ENCODE measurements at regions not wholly inside any gene's neighbourhood (a gene's known extent, or its start where the extent isn't known, plus 50 kb on each side); places are given as distances from the start of the nearest gene placed in this dataset.
"Not testable (repeated sequence)": the region's sequence is repeated elsewhere in the genome, so short reads cannot be mapped to it uniquely, and the experiment has no call there.

DNA sequence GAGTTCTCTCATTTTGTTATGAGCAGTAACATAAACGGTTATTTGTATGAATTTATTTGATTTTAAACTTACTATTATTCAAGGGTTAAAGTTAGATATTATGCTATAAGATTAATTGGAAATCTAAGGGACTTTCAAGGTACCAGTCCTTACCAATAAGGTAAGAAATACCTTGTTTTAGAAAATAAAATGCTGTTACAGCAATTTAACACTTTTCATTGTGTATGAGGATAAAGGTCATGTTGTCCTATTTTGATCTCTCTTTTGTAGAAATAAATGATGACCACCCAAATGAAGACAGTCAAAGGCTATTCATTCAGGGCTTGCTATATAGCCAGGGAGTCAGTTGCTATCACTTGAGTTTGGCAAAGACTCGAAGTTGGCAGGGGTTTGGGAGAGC, 1185.9 kb upstream of the GOT2 start:
- DNase-seq: no peak

DNA sequence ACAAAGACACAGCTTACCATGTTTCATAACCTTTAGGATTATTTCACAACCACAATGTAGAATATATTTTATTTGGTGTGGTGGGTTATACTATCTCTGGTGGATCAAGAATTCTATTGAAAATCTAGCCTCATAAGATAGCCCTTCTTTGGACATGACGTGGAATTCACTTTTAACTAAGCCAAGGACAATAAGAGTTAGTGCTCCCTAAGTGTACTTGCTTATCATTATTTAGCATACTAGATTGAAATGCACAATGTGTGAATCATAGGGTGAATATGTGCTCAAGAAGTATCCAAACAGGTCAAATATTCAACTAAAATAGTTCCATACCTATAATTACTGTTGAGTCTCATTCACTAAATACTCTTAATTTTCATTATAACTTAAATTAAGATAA, 1179.5 kb upstream of the GOT2 start:
- no peak for DNase-seq

DNA sequence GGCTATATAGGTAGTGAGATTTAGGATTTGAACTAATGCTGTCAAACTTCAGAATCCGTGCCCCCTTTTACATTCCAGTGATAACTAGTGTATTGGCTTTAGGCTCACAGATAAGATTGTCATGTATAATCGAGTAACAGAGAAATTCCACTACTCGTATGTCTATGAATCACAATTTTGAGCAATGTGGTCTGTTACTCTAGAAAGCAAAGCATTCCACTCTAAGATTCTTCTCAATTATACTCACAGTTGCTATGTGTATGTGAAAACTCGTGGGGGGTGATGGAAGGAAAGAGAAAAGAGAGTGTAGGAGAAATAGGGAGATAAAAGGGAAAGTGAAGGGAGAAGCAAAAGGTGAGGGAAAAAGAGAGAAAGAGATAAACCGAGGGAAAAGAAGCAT, 1175.1 kb upstream of the GOT2 start:
- no peak for DNase-seq

- no peak for DNase-seq
Observed at GRCh38 chr16:59907611-59908010, 1173.5 kb upstream of the GOT2 start.

GRCh38 chr16:59905606-59906005, 1171.5 kb upstream of the GOT2 start:
- DNase-seq: no peak

GRCh38 chr16:59905131-59905530, 1171.0 kb upstream of the GOT2 start:
- no peak for DNase-seq

GRCh38 chr16:59899940-59900339, 1165.8 kb upstream of the GOT2 start:
- no peak for DNase-seq

GRCh38 chr16:59892376-59892775, 1158.3 kb upstream of the GOT2 start:
- DNase-seq: no peak

DNA sequence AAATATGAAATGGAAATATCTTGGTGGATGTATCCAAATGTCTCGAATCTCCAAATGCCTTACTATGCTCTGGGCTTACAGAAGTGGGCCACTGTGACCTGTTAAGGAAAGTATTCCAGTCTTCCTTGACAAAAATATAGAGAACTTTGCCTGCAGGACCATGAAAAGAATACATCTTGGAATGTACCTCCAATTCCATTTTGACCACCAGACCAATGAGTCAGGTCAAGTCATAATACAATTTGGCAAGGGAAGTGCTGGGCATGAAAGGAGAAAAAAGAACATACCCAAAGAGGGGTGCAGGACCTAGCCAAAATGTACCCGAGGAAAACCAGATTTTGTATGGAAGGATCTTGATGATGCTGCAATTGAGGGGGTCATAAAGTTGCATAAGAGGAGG, 1153.7 kb upstream of the GOT2 start:
- no peak for DNase-seq

DNA sequence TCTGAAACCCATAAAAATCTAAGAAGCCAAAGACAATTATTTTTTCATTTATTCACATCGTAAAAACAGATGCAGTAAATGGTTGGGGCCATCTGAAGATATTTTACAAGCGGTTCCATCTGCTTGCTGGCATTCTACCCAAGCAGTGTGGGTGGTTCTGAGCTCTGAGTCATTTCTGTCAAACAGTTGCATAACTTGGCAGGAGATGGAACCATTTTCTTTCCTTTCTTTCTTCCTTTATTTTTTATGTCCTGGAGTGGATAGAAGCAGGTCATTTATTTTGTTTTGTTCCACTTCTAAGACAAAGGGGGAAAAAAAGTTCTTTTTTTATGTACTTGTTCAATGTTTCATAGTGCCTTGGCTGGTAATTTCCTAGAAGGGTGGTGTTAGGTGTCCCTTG, 1151.9 kb upstream of the GOT2 start:
- DNase-seq: no peak

GRCh38 chr16:59881376-59881775, 1147.3 kb upstream of the GOT2 start:
- no peak for DNase-seq

GRCh38 chr16:59880611-59881010, 1146.5 kb upstream of the GOT2 start:
- DNase-seq: no peak

GRCh38 chr16:59878999-59879398, 1144.9 kb upstream of the GOT2 start:
- no peak for DNase-seq

- no peak for DNase-seq
Observed at GRCh38 chr16:59878479-59878878, 1144.4 kb upstream of the GOT2 start.

DNA sequence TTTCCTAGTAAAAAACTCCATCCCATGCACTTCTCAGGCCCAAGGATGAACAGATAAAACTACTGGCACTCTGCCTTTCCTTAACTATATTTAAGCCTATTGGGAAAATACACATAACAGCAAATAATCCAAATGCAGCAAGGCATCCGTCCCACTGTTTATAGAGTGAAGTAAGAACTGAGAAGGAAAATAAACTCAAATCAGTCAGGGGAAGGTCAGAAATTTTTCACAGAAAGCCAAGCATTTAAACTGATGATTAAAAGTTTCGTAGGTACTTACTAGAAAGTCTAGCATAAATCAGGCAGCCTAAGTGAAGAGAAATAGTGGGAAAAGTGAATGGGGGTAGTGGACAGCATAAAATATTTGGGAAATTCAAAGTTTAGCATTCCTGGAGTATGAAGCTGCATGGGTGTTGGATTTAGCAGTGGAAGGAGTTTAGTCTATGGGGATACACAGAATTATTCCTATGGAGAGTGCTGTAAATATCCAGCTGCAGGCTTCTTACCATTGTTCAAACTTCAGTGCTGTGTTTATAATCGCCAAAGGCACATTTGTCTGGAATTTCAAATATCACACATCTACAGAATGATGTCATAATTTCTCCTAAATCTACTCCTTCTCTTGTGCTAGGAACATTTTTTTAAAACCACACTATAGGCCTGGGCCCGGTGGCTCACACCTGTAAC, 1131.0 kb upstream of the GOT2 start:
- no peak for DNase-seq

GRCh38 chr16:59859676-59860402, 1125.7 kb upstream of the GOT2 start:
- no peak for DNase-seq

- DNase-seq: no peak
Observed at GRCh38 chr16:59854846-59855439, 1120.8 kb upstream of the GOT2 start.

GRCh38 chr16:59849716-59850115, 1115.6 kb upstream of the GOT2 start:
- DNase-seq: no peak

GRCh38 chr16:59848296-59848695, 1114.2 kb upstream of the GOT2 start:
- DNase-seq: no peak

DNA sequence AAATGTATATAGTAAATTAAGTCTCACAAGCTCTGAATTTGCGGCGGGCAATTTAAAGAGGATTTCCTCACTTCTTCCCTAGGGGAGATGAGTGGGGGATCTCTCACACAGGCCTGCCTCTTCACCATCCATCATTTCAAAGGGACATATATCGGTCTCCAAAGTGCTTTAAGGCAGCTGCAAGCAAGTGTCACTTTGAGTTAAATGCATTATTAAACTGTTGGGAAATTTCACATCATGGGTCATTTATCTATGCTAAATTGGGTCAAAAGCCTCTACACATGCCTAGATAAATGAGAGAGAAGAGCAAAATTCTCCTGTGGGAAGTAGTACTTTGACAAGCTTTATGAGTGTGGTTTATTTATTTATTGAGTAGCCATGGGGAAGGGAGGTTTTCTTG, 1106.1 kb upstream of the GOT2 start:
- no peak for DNase-seq

DNA sequence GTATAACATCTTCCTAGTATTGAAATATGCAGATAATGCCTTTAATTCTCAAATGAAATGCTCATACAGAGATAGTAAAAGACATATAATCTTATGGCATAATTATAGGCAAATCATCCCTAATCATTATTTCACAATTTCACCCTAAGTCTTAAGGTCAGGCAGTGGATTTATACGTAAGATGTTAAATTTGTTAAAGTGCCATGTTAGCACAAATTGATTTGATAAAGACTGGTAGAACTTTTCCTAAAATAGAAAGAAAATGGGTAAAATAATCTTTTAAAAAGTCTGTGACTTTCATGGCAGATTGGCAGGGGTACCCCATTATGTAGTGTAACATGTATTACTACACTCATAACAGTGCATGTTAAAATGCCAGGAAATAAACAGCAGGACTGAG, 1092.7 kb upstream of the GOT2 start:
- no peak for DNase-seq

GRCh38 chr16:59809488-59809887, 1075.4 kb upstream of the GOT2 start:
- not testable (repeated sequence) for DNase-seq

DNA sequence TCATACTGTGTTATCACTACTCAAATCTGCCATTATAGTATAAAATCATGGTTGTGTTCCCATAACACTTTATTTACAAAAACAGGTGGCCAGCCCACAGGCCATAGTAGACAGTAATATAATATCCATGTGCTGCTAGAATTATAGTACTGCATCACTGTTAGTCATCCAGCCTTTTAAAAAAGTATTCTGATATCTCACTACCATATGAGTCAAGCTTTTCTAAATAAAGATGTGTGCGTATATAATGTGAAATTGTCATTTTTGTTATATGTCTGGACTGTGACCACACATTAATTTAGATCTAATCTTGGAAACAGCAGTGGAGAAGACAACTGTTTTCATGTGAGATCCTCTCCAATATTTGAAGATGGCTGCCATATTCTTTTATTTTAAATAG, 1049.1 kb upstream of the GOT2 start:
- DNase-seq: no peak

DNA sequence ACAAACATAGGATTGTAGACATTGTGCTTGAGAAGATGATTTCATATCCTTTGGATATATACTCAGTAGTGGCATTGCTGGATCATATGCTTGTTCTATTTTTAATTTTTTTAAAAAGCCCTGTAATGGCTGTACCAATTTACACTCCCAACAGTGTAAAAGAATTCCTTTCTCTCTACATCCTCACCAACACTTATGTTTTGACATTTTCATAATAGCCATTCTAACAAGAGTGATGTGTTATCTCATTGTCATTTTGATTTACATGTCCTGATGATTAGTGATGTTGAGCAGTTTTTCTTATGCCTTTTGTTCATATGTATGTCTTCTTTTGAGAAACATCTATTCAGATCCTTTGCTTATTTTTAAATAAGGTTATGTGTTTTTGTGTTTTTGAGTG, 1039.2 kb upstream of the GOT2 start:
- no peak for DNase-seq

Data from activated CD4-positive, alpha-beta T cell treated with anti-CD3 and anti-CD28 coated beads for 4 hours (primary cell).